RCC 7860 (cell line): ENCODE measurements at regions not wholly inside any gene's neighbourhood (a gene's known extent, or its start where the extent isn't known, plus 50 kb on each side); places are given as distances from the start of the nearest gene placed in this dataset.
"Not testable (repeated sequence)": the region's sequence is repeated elsewhere in the genome, so short reads cannot be mapped to it uniquely, and the experiment has no call there.

Experiments
- DNase-seq: peaks from one replicate; pipeline ENCODE4 v3.0.0-alpha.2; 2015; ENCODE audit warnings: low spot score
- FAIRE-seq: peaks from 2 replicates; lab custom pipeline; 2012; peaks lifted over from hg19 to GRCh38; lab: Jason Lieb, UNC

DNA sequence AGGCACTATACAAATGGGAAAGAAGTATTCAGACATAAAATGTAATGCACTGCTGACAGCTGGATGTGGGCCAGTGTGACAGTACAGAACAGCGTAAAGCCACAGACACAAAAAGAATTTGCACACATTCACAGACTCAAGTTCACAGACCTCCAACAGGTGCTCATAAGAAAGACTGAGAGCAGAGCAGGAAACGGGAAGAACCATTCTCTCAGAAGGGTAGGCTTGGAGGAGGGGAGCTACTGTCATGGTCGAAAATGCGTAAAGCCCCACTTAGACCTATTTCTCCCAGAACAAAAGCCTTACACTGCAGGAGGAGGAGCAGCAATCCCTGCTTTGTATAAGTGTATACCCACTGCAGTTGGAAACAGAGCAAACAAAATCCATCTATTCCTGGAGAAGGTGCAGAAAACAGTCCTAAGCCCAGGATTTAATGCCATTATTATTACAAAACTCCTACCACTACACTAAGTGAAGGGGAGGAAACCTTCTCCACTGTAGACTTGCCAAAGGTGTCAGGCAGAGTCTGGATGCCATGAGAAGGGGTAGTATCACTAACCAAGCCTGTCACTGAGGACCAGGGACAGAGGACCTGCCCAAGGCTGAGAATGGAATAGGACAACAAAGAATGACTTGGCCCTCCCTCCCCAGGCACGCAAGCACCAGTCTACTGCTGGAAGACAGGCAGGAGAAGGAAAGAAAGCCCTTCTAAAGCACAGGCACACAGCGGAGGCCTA lies 103.0 kb upstream of the FAM25C start:
- DNase-seq, FAIRE-seq: not testable (repeated sequence)

DNA sequence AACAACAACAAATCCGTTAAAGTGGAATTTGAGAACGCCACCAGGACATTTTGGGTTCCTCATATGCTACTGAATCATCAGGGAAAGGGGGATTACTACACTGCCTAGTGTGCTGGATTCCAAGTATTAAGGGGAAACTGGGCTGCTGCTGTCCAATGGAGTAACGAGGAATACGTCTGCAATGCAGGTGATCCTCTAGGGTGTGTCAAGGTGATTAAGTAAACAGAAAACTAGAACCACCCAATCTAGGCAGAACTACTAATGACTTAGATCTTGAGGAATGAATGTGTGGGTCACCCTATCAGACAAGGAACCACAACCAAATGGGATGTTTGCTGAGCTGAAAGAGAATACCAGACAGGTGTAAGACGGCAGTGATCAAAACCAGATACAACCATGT lies 99.3 kb upstream of the FAM25C start:
- not testable (repeated sequence) for DNase-seq, FAIRE-seq

DNA sequence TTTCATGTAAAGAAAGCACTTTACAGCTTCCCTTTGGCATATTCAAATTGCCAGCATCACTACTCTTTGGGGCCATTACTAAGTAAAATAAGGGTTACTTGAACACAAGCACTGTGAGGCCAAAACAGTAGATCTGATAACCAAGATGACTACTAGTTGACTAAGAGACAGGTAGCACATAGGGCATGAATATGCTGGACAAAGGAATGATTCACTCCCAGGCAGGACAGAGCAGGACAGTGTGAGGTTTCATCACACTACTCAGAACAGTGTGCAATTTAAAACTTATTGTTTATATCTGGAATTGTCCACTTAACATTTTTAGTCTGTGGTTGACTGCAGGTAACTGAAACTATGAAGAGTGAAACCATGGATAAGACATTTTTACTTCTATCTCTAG lies 91.1 kb upstream of the FAM25C start:
- DNase-seq = not testable (repeated sequence)
- FAIRE-seq = peak; percentile 53

DNA sequence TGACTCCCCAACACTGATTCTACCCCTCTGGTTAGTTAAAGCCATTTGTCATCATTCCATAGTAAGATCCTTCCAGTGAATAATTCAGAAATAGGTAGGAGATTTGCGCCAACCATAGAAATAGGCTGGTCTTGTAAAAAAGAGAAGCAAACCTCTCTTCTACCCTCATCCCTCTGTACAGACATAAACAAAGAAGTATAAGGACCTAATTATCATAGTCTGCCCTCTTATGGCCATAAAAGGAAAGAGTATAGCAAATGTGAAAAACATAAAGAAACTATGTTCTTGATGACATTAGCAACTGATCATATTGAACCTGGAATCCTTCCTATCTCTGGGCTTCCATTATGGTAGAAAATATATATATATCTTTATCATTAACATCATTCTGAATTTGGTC lies 88.5 kb upstream of the FAM25C start:
- FAIRE-seq = peak; percentile 76
- DNase-seq = not testable (repeated sequence)

DNA sequence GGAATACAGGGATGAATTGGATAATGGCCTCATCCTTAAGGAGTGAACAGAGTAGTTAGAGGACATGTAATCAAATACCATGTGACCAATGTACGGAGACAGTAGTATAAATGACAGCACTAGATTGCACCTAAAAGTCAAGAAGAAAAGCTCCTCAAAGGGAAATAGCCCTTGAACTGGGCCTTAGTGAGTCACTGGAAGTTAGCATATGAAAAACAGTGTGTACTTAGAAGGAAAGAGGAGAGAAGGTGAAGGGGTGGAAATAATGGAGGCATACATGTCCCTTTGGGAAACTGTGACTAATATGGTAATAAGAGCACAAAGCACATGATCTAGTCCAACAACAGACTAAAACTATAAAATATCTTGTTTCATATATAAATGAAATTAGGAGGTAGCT lies 84.9 kb upstream of the FAM25C start:
- not testable (repeated sequence) for FAIRE-seq, DNase-seq

DNA sequence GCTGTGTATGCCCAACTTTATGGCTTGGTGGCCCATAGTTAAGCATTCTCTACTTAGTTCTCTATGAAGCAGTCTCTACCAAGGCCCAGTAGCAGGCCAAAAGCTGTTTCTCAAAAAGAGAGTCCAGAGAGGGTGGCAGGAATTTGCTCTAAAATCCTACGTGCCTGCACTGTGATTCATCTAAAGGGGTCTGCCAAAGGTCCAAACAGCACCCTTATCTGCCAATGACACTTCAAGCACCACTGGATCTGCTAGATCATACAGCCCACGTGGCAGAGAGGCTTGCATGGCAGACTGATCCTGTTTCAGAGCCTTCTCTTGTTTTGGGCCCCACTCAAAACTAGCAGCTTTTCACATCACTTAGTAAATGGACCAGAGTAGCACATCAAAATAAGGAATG lies 71.6 kb upstream of the FAM25C start:
- FAIRE-seq, DNase-seq: not testable (repeated sequence)

DNA sequence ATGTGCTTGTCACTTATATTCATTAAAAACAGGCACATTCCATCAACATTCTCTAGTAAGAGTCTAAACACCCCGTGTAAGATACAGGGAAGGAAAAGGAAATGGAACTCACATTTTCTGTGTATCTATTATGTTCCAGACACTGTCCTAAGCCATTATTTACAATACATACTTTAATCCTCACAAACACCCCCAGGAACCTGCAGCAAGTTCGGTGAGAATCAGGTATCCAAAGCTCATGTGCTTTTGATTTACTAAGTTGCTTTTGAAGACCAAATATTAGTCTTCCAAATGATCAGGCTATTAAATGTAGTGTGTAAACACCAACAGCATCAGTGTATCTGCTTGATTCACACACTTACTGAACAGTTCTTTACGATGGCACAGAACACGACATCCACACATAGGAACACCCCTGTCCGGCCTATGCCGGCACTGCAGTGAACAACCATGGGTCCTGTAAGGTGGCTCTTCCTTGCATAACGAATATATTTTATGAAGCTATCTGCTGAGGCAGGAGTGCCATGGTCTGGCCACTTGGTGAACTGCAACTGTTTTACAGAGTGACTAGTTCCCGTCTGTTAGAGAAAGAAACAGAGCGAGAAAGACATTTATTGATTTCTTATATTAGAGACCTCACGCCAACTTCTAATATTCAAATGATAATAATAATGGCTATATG lies 64.5 kb upstream of the FAM25C start:
- FAIRE-seq = peak; percentile 95
- not testable (repeated sequence) for DNase-seq

DNA sequence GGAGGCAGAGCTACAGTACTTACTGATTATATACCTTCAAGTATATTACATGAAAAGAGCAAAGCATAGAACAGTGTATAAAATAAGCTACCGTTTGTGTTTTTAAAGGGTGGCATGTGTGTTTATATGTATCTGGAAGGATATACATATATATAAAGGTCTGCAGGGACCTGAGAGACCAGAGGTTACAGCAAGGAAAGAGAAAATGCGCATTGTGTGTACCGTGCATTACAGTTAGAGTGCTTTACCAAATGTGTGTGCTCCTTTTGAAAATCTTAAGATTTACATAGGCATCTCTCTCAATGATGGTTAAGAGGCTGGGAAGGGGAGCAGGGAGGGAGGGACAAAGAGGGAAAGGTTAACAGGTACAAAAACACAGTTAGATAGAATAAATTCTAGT lies 55.8 kb upstream of the FAM25C start:
- not testable (repeated sequence) for DNase-seq, FAIRE-seq
